ENCODE measurements at regions not wholly inside any gene's neighbourhood (a gene's known extent, or its start where the extent isn't known, plus 50 kb on each side); places are given as distances from the start of the nearest gene placed in this dataset.

DNA sequence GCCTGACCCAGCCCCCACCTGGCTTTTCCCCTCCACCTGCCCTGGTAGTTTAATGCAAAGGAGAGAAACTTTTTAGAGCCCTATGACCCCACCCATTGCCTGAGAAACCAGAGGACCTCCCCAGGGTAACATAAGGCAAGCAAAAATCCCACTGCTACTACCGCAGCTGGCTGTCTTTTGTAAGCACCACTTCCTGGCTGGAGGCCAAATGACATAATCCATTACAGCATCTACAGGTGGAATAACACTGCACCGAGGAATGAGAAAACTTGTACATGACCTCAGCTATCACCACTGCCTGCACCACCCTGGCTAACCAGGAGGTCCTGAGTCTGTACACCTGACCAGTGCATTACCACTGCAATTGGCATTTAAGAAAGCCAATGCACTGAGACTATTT, 149.6 kb upstream of the GALNT5 start:
- TF ChIP-seq, protein P1, sequence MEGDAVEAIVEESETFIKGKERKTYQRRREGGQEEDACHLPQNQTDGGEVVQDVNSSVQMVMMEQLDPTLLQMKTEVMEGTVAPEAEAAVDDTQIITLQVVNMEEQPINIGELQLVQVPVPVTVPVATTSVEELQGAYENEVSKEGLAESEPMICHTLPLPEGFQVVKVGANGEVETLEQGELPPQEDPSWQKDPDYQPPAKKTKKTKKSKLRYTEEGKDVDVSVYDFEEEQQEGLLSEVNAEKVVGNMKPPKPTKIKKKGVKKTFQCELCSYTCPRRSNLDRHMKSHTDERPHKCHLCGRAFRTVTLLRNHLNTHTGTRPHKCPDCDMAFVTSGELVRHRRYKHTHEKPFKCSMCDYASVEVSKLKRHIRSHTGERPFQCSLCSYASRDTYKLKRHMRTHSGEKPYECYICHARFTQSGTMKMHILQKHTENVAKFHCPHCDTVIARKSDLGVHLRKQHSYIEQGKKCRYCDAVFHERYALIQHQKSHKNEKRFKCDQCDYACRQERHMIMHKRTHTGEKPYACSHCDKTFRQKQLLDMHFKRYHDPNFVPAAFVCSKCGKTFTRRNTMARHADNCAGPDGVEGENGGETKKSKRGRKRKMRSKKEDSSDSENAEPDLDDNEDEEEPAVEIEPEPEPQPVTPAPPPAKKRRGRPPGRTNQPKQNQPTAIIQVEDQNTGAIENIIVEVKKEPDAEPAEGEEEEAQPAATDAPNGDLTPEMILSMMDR (IDR thresholded peaks at IDR 0.05), result no peak
- no peak for TF ChIP-seq EZH2 (IDR thresholded peaks at IDR 0.05; ENCODE audit: borderline replicate concordance, insufficient read depth, low read depth, low read length, poor library complexity, severe bottlenecking)

Data from B cell (primary cell).